ENCODE measurements at regions not wholly inside any gene's neighbourhood (a gene's known extent, or its start where the extent isn't known, plus 50 kb on each side); places are given as distances from the start of the nearest gene placed in this dataset.

DNA sequence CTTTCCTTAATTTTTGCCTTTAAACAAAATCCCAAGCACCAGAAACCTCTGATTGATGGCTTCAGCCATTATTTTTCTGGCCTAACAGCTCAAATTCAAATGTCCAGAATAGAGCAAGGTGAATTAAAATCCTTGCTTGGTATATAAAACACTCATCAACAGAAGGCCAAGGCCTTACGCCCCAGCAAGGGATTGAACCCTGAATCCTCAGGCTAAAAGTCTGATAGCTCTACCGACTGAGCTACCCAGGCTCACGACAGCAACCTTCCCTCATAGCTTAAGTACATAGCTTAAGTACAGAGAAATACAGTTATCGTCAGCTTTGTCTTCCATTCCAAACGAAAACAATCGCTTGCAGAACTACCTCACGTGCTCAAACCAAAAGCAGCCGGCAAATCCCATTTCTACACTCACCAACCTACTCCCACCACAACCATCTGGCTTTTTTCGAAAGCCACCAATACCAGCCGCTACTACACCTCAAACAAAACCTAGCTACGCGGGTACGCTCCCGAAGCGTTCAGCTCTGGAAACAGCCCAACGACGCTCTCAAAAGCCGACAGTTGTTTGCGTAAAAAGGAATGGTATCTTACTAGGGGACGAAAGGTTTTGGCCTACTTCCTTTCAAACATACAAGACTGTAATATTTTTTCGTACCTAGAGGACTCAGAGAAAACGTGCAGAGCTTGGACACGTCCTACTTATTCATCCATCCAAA lies 167.5 kb downstream of the GPX5 start:
- TF ChIP-seq, protein P1, sequence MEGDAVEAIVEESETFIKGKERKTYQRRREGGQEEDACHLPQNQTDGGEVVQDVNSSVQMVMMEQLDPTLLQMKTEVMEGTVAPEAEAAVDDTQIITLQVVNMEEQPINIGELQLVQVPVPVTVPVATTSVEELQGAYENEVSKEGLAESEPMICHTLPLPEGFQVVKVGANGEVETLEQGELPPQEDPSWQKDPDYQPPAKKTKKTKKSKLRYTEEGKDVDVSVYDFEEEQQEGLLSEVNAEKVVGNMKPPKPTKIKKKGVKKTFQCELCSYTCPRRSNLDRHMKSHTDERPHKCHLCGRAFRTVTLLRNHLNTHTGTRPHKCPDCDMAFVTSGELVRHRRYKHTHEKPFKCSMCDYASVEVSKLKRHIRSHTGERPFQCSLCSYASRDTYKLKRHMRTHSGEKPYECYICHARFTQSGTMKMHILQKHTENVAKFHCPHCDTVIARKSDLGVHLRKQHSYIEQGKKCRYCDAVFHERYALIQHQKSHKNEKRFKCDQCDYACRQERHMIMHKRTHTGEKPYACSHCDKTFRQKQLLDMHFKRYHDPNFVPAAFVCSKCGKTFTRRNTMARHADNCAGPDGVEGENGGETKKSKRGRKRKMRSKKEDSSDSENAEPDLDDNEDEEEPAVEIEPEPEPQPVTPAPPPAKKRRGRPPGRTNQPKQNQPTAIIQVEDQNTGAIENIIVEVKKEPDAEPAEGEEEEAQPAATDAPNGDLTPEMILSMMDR (IDR thresholded peaks at IDR 0.05 in 4 of 5, conservative IDR thresholded peaks at IDR 0.05 in 1 of 5) = no peak
- no peak for TF ChIP-seq POLR2A (IDR thresholded peaks at IDR 0.05)
